WTC11 (cell line): ENCODE measurements at regions not wholly inside any gene's neighbourhood (a gene's known extent, or its start where the extent isn't known, plus 50 kb on each side); places are given as distances from the start of the nearest gene placed in this dataset.

Experiments
- ATAC-seq: fragments of 200-7000 bp; cut with Tn5 transposase; 2 replicates; pipeline ENCODE4 v1.10.0; 2021; ENCODE audit warnings: mild to moderate bottlenecking, moderate library complexity
- CTCF ChIA-PET: fragments of 300-600 bp; sonication (Branson Sonifier 250); formaldehyde crosslinking; loops from one replicate; lab custom pipeline; 2021; ENCODE audit warnings: antibody characterized with exemption; lab: Charles Lee
- POLR2A ChIA-PET: fragments of 350-600 bp; sonication (Branson Sonifier 250); formaldehyde crosslinking; loops from one replicate; lab custom pipeline; 2021; ENCODE audit warnings: antibody characterized with exemption; lab: Charles Lee
- DNase-seq: peaks from one replicate; pipeline ENCODE4 v3.0.0; 2021; ENCODE audit warnings: low spot score
- H3K27ac Mint-ChIP-seq: 2 replicates; pipeline ENCODE4 v1.8.0; 2021; ENCODE audit warnings: mixed read lengths
- H3K27me3 Mint-ChIP-seq: 2 replicates; pipeline ENCODE4 v1.8.0; 2021; ENCODE audit warnings: low read depth, mild to moderate bottlenecking, moderate library complexity, mixed read lengths
- H3K36me3 Mint-ChIP-seq: 2 replicates; pipeline ENCODE4 v1.8.0; 2021; ENCODE audit warnings: mixed read lengths
- H3K4me1 Mint-ChIP-seq: 2 replicates; pipeline ENCODE4 v1.8.0; 2022; ENCODE audit warnings: mixed read lengths
- H3K4me3 Mint-ChIP-seq: 2 replicates; pipeline ENCODE4 v1.8.0; 2021; ENCODE audit warnings: mild to moderate bottlenecking, moderate library complexity, mixed read lengths
- H3K9me3 Mint-ChIP-seq: 2 replicates; pipeline ENCODE4 v1.8.0; 2021; ENCODE audit warnings: mixed read lengths
- CBFB ChIP-seq: sonication (generic); formaldehyde crosslinking; IDR thresholded peaks from 2 replicates; pipeline ENCODE4 v1.8.1; 2022; ENCODE audit warnings: mild to moderate bottlenecking, low read depth, missing genetic modification reagents
- EMX1 ChIP-seq: fragments of 250-450 bp; sonication (Bioruptor Pico); IDR thresholded peaks from 2 replicates; pipeline ENCODE4 v1.8.0; 2021; ENCODE audit warnings: mild to moderate bottlenecking
- ETV6 ChIP-seq: sonication (generic); formaldehyde crosslinking; IDR thresholded peaks from 2 replicates; pipeline ENCODE4 v1.8.1; 2022; ENCODE audit warnings: mild to moderate bottlenecking, missing genetic modification reagents
- IRF2 ChIP-seq: sonication (generic); formaldehyde crosslinking; IDR thresholded peaks from 2 replicates; pipeline ENCODE4 v1.8.0; 2022; ENCODE audit warnings: low read depth, missing genetic modification reagents, borderline replicate concordance
- KAT7 ChIP-seq: sonication (generic); formaldehyde crosslinking; IDR thresholded peaks from 2 replicates; pipeline ENCODE4 v1.8.1; 2023; ENCODE audit warnings: missing genetic modification reagents, mild to moderate bottlenecking, borderline replicate concordance
- MXD4 ChIP-seq: fragments of 250-450 bp; sonication (Bioruptor Pico); IDR thresholded peaks from 2 replicates; pipeline ENCODE4 v1.8.0; 2021; ENCODE audit warnings: mild to moderate bottlenecking, moderate library complexity, borderline replicate concordance
- NR1H2 ChIP-seq: sonication (generic); formaldehyde crosslinking; IDR thresholded peaks from 2 replicates; pipeline ENCODE4 v1.9.0; 2021; ENCODE audit warnings: mild to moderate bottlenecking, moderate library complexity, missing genetic modification reagents
- OVOL2 ChIP-seq: fragments of 250-450 bp; sonication (Bioruptor Pico); IDR thresholded peaks from 2 replicates; pipeline ENCODE4 v1.9.0; 2021; ENCODE audit warnings: mild to moderate bottlenecking, borderline replicate concordance
- RORB ChIP-seq: fragments of 250-450 bp; sonication (Bioruptor Pico); IDR thresholded peaks from 2 replicates; pipeline ENCODE4 v1.9.0; 2021; ENCODE audit warnings: mild to moderate bottlenecking
- SMAD3 ChIP-seq: sonication (generic); formaldehyde crosslinking; IDR thresholded peaks from 2 replicates; pipeline ENCODE4 v1.8.0; 2022; ENCODE audit warnings: missing genetic modification reagents, mild to moderate bottlenecking, borderline replicate concordance
- SMAD4 ChIP-seq: sonication (generic); formaldehyde crosslinking; IDR thresholded peaks from 2 replicates; pipeline ENCODE4 v1.8.0; 2022; ENCODE audit warnings: mild to moderate bottlenecking, missing genetic modification reagents
- SOX15 ChIP-seq: fragments of 250-450 bp; sonication (Bioruptor Pico); IDR thresholded peaks from 2 replicates; pipeline ENCODE4 v1.9.0; 2021; ENCODE audit warnings: mild to moderate bottlenecking
- TEAD4 ChIP-seq: sonication (generic); formaldehyde crosslinking; IDR thresholded peaks from 2 replicates; pipeline ENCODE4 v1.8.0; 2022; ENCODE audit warnings: mild to moderate bottlenecking, missing genetic modification reagents
- ZNF423 ChIP-seq: fragments of 250-450 bp; sonication (Bioruptor Pico); IDR thresholded peaks from 2 replicates; pipeline ENCODE4 v2.1.2; 2022; ENCODE audit warnings: mild to moderate bottlenecking, moderate library complexity
- ZNF671 ChIP-seq: fragments of 250-450 bp; sonication (Bioruptor Pico); IDR thresholded peaks from 2 replicates; pipeline ENCODE4 v1.8.0; 2021; ENCODE audit warnings: mild to moderate bottlenecking
- TF ChIP-seq, protein P1 (sequence below): fragments of 250-450 bp; sonication (Bioruptor Pico); IDR thresholded peaks from 2 replicates; pipeline ENCODE4 v1.9.0; 2021; ENCODE audit warnings: mild to moderate bottlenecking
- TF ChIP-seq, protein P2 (sequence below): sonication (generic); formaldehyde crosslinking; IDR thresholded peaks from 2 replicates; pipeline ENCODE4 v1.8.1; 2023; ENCODE audit warnings: mild to moderate bottlenecking, missing genetic modification reagents
- TF ChIP-seq, protein P3 (sequence below): sonication (generic); formaldehyde crosslinking; IDR thresholded peaks from 2 replicates; pipeline ENCODE4 v1.8.1; 2023; ENCODE audit warnings: mild to moderate bottlenecking, missing genetic modification reagents, borderline replicate concordance

- Mint-ChIP-seq H3K9me3 (peaks cover 10% of the 10 kb centered on the region), H3K36me3 (no peaks in the 10 kb centered on the region), H3K27me3 (no peaks in the 10 kb centered on the region), H3K4me3 (no peak overlapping the region), H3K27ac (no peak overlapping the region), H3K4me1 (no peaks in the 10 kb centered on the region)
- POLR2A ChIA-PET, result no interaction called here
- TF ChIP-seq, protein P1, sequence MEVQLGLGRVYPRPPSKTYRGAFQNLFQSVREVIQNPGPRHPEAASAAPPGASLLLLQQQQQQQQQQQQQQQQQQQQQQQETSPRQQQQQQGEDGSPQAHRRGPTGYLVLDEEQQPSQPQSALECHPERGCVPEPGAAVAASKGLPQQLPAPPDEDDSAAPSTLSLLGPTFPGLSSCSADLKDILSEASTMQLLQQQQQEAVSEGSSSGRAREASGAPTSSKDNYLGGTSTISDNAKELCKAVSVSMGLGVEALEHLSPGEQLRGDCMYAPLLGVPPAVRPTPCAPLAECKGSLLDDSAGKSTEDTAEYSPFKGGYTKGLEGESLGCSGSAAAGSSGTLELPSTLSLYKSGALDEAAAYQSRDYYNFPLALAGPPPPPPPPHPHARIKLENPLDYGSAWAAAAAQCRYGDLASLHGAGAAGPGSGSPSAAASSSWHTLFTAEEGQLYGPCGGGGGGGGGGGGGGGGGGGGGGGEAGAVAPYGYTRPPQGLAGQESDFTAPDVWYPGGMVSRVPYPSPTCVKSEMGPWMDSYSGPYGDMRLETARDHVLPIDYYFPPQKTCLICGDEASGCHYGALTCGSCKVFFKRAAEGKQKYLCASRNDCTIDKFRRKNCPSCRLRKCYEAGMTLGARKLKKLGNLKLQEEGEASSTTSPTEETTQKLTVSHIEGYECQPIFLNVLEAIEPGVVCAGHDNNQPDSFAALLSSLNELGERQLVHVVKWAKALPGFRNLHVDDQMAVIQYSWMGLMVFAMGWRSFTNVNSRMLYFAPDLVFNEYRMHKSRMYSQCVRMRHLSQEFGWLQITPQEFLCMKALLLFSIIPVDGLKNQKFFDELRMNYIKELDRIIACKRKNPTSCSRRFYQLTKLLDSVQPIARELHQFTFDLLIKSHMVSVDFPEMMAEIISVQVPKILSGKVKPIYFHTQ (CRISPR knock-in tag), result no peak
- TF ChIP-seq KAT7 (CRISPR knock-in tag), result no peak
- no peak for TF ChIP-seq MXD4 (CRISPR knock-in tag)
- no peak for TF ChIP-seq EMX1 (CRISPR knock-in tag)
- no peak for TF ChIP-seq ETV6 (CRISPR knock-in tag)
- no peak for TF ChIP-seq SOX15 (CRISPR knock-in tag)
- TF ChIP-seq ZNF423 (CRISPR knock-in tag), result no peak
- ATAC-seq, result no peak
- no peak for DNase-seq
- CTCF ChIA-PET, result interaction anchor here (0.6 kb wide), 1 partner anchor 38 kb away, joined by 3 read pairs; no protein-coding TSS in a partner anchor
Observed at GRCh38 chr1:118617916-118618315, 370.2 kb downstream of the TBX15 start.

- no peaks in the 10 kb centered on the region for H3K36me3 Mint-ChIP-seq
- no peak overlapping the region for H3K4me3 Mint-ChIP-seq
- POLR2A ChIA-PET, result no interaction called here
- no peak overlapping the region for H3K27ac Mint-ChIP-seq
- no peak for DNase-seq
- TF ChIP-seq ZNF671 (no peak), RORB (CRISPR knock-in tag) (no peak), CBFB (CRISPR knock-in tag) (no peak), TEAD4 (CRISPR knock-in tag) (no peak), OVOL2 (CRISPR knock-in tag) (no peak)
- TF ChIP-seq, all 79 proteins: peak for 0
- CTCF ChIA-PET, result no interaction called here
- no peaks in the 10 kb centered on the region for H3K4me1 Mint-ChIP-seq
- H3K27me3 Mint-ChIP-seq, result no peaks in the 10 kb centered on the region
- peaks cover 12% of the 10 kb centered on the region for H3K9me3 Mint-ChIP-seq
- ATAC-seq, result no peak
Observed at GRCh38 chr1:118615066-118615465, 373.1 kb downstream of the TBX15 start.

GRCh38 chr1:118589238-118589846, 398.8 kb downstream of the TBX15 start:
- ATAC-seq (no peak), DNase-seq (no peak)
- ChIA-PET POLR2A (no interaction called here), CTCF (no interaction called here)
- Mint-ChIP-seq H3K27me3 (no peaks in the 10 kb centered on the region), H3K36me3 (no peaks in the 10 kb centered on the region), H3K9me3 (no peaks in the 10 kb centered on the region), H3K27ac (no peak overlapping the region)
- TF ChIP-seq ZNF671 (no peak), SMAD3 (CRISPR knock-in tag) (no peak), SMAD4 (CRISPR knock-in tag) (no peak), IRF2 (CRISPR knock-in tag) (no peak), NR1H2 (no peak)
- TF ChIP-seq, protein P2, sequence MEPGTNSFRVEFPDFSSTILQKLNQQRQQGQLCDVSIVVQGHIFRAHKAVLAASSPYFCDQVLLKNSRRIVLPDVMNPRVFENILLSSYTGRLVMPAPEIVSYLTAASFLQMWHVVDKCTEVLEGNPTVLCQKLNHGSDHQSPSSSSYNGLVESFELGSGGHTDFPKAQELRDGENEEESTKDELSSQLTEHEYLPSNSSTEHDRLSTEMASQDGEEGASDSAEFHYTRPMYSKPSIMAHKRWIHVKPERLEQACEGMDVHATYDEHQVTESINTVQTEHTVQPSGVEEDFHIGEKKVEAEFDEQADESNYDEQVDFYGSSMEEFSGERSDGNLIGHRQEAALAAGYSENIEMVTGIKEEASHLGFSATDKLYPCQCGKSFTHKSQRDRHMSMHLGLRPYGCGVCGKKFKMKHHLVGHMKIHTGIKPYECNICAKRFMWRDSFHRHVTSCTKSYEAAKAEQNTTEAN (CRISPR knock-in tag), result no peak
- TF ChIP-seq, protein P3, sequence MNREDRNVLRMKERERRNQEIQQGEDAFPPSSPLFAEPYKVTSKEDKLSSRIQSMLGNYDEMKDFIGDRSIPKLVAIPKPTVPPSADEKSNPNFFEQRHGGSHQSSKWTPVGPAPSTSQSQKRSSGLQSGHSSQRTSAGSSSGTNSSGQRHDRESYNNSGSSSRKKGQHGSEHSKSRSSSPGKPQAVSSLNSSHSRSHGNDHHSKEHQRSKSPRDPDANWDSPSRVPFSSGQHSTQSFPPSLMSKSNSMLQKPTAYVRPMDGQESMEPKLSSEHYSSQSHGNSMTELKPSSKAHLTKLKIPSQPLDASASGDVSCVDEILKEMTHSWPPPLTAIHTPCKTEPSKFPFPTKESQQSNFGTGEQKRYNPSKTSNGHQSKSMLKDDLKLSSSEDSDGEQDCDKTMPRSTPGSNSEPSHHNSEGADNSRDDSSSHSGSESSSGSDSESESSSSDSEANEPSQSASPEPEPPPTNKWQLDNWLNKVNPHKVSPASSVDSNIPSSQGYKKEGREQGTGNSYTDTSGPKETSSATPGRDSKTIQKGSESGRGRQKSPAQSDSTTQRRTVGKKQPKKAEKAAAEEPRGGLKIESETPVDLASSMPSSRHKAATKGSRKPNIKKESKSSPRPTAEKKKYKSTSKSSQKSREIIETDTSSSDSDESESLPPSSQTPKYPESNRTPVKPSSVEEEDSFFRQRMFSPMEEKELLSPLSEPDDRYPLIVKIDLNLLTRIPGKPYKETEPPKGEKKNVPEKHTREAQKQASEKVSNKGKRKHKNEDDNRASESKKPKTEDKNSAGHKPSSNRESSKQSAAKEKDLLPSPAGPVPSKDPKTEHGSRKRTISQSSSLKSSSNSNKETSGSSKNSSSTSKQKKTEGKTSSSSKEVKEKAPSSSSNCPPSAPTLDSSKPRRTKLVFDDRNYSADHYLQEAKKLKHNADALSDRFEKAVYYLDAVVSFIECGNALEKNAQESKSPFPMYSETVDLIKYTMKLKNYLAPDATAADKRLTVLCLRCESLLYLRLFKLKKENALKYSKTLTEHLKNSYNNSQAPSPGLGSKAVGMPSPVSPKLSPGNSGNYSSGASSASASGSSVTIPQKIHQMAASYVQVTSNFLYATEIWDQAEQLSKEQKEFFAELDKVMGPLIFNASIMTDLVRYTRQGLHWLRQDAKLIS (CRISPR knock-in tag), result no peak
- TF ChIP-seq, all 79 proteins: peak for 0
- no peak overlapping the region for H3K4me3 Mint-ChIP-seq
- H3K4me1 Mint-ChIP-seq, result peaks cover 3% of the 10 kb centered on the region
